ENCODE measurements at regions not wholly inside any gene's neighbourhood (a gene's known extent, or its start where the extent isn't known, plus 50 kb on each side); places are given as distances from the start of the nearest gene placed in this dataset.

- TF ChIP-seq CTCF (IDR thresholded peaks at IDR 0.05), result no peak
- TF ChIP-seq POLR2AphosphoS5 (IDR thresholded peaks at IDR 0.05), result no peak
Observed at GRCh38 chr18:22841840-22842239, 91.3 kb upstream of the RBBP8 start.

All from prostate gland (tissue), 2 donors.